IMR-90 (cell line): ENCODE measurements at regions not wholly inside any gene's neighbourhood (a gene's known extent, or its start where the extent isn't known, plus 50 kb on each side); places are given as distances from the start of the nearest gene placed in this dataset. TPM values are rescaled to one million over a fixed set of nuclear protein-coding genes. Genes with fewer than 3 reads are reported as not detected.
A peak's percentile ranks its signal among the peaks of the same experiment; 100 is the strongest.

Experiments used
- CEBPB ChIP-seq: IDR thresholded peaks from 2 replicates; pipeline ENCODE4 v1.6.1; 2012; ENCODE audit warnings: low read depth, low read length, improper control_type of control experiment
- microRNA-seq, 2 experiments: library from miRNA; stranded (forward) in 1 of 2; unstranded in 1 of 2; fragments of 10-50 nt in 1 of 2; fragments of <30 nt in 1 of 2; gene quantifications in 1 of 2; microRNA quantifications in 1 of 2; one replicate each; pipeline versions ENCODE3 to v1.1.0; 2013 to 2020; ENCODE audit not compliant: insufficient read depth in 1 of 2, insufficient read length in 1 of 2, unreplicated experiment in 1 of 2
- small RNA-seq, 5 experiments: library from RNA; depleted of rRNA; stranded (forward); fragments of <200 nt; gene quantifications; one replicate each; pipeline ENCODE3, GENCODE V24; 2012

GRCh38 chr6:26312501-26313397 is 52.2 kb upstream of the BTN3A2 start (continued):
- peak; percentile 20; the same call in 1 of the 2 replicates for TF ChIP-seq CEBPB

Small RNA genes lying in the stretch of these regions (microRNA-seq; reads per million reads assigned to microRNA genes)
- gene AL031777.2 (ENCODE audit: insufficient read depth, insufficient read length) = not detected
- gene HIST1H2AD (ENCODE audit: insufficient read depth, insufficient read length) = not detected
- not detected for gene HIST1H2APS3 (ENCODE audit: insufficient read depth, insufficient read length)
- not detected for gene HIST1H4G (ENCODE audit: insufficient read depth, insufficient read length)
- not detected for gene LARP1P1 (ENCODE audit: insufficient read depth, insufficient read length)

Small RNA genes lying in the stretch of these regions (small RNA-seq; reads per million reads assigned to genes)
- gene AL031777.2 = 0 reads per million in 5 experiments
- 0 to 0.57 (median 0) reads per million in 5 experiments for gene HIST1H2AD
- gene HIST1H2APS3 = 0 to 0.07 (median 0) reads per million in 5 experiments
- gene HIST1H4G = 0 reads per million in 5 experiments
- gene LARP1P1 = 0 reads per million in 5 experiments
